ENCODE measurements at regions not wholly inside any gene's neighbourhood (a gene's known extent, or its start where the extent isn't known, plus 50 kb on each side); places are given as distances from the start of the nearest gene placed in this dataset.

DNA sequence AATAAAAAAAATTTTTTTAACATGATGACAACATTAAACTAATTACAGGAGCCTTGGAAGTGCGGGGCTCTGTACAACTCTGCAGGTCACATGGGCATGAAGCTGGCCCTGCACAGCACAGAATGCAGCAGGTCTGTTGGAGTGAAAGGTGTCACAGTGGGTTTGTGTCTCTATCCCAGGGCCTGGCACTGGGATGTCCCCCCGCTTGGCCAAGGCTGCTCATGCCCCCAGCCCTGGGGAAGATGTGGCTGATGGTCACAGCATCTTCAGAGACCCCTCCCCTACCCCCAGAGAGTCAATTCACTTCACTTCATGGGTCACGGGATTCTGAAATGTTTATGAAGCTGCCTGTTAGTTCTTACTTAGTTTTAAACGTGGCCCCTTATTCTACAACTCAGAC is 95.9 kb upstream of the TAF1B start:
- TF ChIP-seq HDGF (IDR thresholded peaks at IDR 0.05; ENCODE audit: borderline replicate concordance) (no peak), FOXM1 (IDR thresholded peaks at IDR 0.05; ENCODE audit: borderline replicate concordance) (no peak), SUZ12 (IDR thresholded peaks at IDR 0.05) (no peak)

All from HEK293T (cell line).